Stimulated activated memory B cell treated with anti-CD40 and anti-IgM and Interleukin-4, amounts not matched to agents 10 μg/mL and 1 μg/mL and 100 μg/mL, for 72 hours (primary cell): ENCODE measurements at regions not wholly inside any gene's neighbourhood (a gene's known extent, or its start where the extent isn't known, plus 50 kb on each side); places are given as distances from the start of the nearest gene placed in this dataset.

Experiments
- ATAC-seq: fragments of 150-1000 bp; cut with Tn5 transposase; 2 replicates; pipeline ENCODE4 v1.10.0; 2021
- H3K27ac Mint-ChIP-seq: one replicate; pipeline ENCODE4 v1.8.0; 2022; ENCODE audit warnings: mild to moderate bottlenecking, mixed read lengths
- H3K27me3 Mint-ChIP-seq: one replicate; pipeline ENCODE4 v1.8.0; 2022; ENCODE audit warnings: mixed read lengths
- H3K36me3 Mint-ChIP-seq: one replicate; pipeline ENCODE4 v1.8.0; 2022; ENCODE audit warnings: mixed read lengths
- H3K4me1 Mint-ChIP-seq: one replicate; pipeline ENCODE4 v1.8.0; 2022; ENCODE audit warnings: mixed read lengths
- H3K4me3 Mint-ChIP-seq: one replicate; pipeline ENCODE4 v1.8.0; 2022; ENCODE audit warnings: mild to moderate bottlenecking, moderate library complexity, mixed read lengths
- H3K9me3 Mint-ChIP-seq: one replicate; pipeline ENCODE4 v1.8.0; 2022; ENCODE audit warnings: mixed read lengths

DNA sequence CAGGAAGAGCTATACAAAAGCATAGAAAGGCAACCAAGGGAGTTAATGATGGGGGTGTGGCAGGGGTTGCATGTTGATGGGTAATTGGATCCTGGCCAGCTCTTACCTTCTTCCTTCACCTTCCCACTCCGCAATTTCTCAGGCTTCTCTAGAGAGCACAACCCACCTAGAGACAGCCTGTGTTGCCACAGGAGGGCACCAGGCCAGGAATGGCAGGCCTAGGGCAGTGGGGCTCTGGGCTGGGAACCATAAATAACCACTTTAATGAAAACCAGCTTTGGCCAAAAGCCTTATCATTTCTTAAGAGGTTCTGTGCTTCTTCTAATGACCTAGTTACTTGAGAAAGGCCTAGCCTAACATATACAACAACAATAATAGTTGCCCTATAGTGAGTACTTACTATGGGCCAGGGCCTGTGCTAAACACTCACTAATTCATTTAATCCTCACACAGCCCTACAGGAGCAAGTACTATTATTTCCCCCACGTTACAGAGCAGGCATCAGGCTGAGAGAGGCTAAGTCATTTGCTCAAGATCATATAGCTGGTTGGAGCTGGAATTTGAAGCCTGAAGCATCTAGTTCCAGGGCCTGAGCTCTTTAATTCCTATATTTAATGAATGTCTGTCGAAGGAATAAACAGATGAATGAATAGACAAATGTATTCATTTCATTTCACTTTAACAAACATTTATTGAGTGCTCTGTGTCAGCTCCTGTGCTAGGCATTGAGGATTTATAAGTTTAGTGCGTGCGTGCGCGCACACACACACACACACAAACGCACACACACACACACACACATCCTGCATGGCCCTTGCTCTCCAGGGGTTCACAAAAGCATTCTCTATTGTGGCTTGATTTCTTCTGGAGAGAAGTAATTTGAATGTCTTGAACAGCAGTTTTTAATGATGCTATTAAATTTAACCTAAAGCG lies 66.8 kb downstream of the RTL9 start:
- H3K4me1 Mint-ChIP-seq: no peaks in the 10 kb centered on the region
- H3K27ac Mint-ChIP-seq: no peak overlapping the region
- no peaks in the 10 kb centered on the region for H3K36me3 Mint-ChIP-seq
- no peaks in the 10 kb centered on the region for H3K9me3 Mint-ChIP-seq
- H3K4me3 Mint-ChIP-seq: no peak overlapping the region
- no peaks in the 10 kb centered on the region for H3K27me3 Mint-ChIP-seq
- ATAC-seq: no peak

GRCh38 chrX:110426155-110426504 lies 67.5 kb downstream of the RTL9 start:
- no peaks in the 10 kb centered on the region for H3K9me3 Mint-ChIP-seq
- H3K4me1 Mint-ChIP-seq: no peaks in the 10 kb centered on the region
- no peak for ATAC-seq
- no peak overlapping the region for H3K4me3 Mint-ChIP-seq
- no peaks in the 10 kb centered on the region for H3K27me3 Mint-ChIP-seq
- no peak overlapping the region for H3K27ac Mint-ChIP-seq
- no peaks in the 10 kb centered on the region for H3K36me3 Mint-ChIP-seq

DNA sequence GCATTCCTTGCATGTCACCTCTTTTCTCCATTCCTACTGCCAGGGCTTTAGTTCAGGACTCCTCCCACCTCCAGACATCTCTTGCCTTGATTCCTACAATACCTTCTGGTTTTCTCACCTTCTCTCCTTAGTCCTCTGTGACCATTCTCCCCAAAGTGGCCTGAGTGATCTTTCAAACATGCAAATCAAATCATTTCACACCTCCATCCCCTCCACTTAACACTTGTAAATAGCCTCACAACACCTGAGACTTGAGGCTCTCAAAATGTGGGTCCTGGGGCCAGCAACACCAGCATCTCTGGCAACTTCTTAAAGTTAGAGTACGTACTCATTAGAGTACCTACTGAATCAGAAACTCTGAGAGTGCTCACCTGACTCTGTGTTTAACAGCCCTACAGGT lies 68.4 kb downstream of the RTL9 start:
- Mint-ChIP-seq H3K36me3 (no peaks in the 10 kb centered on the region), H3K27me3 (no peaks in the 10 kb centered on the region), H3K4me1 (no peaks in the 10 kb centered on the region), H3K9me3 (no peaks in the 10 kb centered on the region), H3K4me3 (no peak overlapping the region), H3K27ac (no peak overlapping the region)
- ATAC-seq: no peak

DNA sequence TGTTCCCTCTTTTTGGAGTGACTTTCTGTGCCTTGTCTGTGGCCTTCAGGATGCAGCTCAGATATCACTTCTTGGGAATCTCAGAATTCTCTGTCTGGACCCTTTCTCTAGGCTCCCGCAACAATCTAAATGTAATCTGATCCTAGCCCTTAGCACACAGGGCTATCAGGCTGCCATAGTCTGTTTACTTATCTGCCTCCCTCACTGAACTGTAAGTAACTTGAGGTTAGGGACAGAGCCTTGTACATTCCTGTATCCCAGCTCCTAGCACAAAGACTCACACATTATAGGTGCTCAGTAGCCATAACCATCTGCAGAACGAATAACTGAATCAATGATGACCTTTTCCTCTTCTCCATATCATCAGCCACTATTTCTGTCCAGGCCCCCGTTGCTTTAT lies 69.5 kb downstream of the RTL9 start:
- Mint-ChIP-seq H3K27ac (no peak overlapping the region), H3K27me3 (no peaks in the 10 kb centered on the region), H3K36me3 (no peaks in the 10 kb centered on the region), H3K4me1 (no peaks in the 10 kb centered on the region), H3K4me3 (no peak overlapping the region), H3K9me3 (no peaks in the 10 kb centered on the region)
- no peak for ATAC-seq

DNA sequence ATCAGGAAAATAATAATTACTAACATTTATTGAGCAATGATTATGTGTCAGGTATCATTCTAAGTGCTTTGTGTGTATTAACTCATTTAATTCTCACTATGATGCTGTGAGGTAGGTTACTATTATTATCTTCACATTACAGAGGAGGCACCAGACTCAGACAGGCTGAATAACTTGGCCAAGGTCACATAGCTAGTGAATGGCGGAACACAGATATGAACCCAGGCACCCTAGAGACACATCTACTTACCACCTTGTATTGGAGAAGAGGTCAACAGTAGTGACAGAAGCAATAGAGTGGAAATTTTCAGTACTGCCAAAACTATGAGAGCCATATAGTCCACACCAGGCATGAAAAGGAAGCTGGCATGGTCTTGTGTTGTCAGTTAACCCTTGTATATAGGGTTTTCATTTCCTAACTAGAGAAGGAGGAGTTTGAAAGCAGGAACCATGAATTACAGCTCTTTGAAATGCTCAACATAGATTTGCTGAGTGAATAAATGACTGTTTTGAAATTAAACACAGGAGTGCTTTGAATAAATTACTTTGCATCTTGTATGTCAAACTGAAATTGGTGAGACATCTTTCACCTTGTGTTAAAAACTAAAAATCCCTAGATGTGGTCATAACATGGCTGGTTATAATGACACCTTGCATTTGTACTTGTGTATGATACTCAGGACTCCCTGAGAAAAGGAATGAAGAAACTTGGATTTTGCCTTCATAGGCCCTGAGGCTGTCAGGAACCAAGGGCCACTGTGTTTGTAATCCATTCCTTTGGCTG lies 71.8 kb downstream of the RTL9 start:
- H3K4me3 Mint-ChIP-seq: no peak overlapping the region
- no peaks in the 10 kb centered on the region for H3K36me3 Mint-ChIP-seq
- no peak for ATAC-seq
- peaks cover 13% of the 10 kb centered on the region for H3K27me3 Mint-ChIP-seq
- H3K27ac Mint-ChIP-seq: no peak overlapping the region
- no peaks in the 10 kb centered on the region for H3K9me3 Mint-ChIP-seq
- no peaks in the 10 kb centered on the region for H3K4me1 Mint-ChIP-seq

- Mint-ChIP-seq H3K36me3 (no peaks in the 10 kb centered on the region), H3K4me3 (no peak overlapping the region), H3K27ac (no peak overlapping the region), H3K9me3 (no peaks in the 10 kb centered on the region), H3K27me3 (peaks cover 19% of the 10 kb centered on the region), H3K4me1 (no peaks in the 10 kb centered on the region)
- ATAC-seq: no peak
Observed at GRCh38 chrX:110432091-110432905, 73.7 kb downstream of the RTL9 start.

- Mint-ChIP-seq H3K27ac (no peak overlapping the region), H3K4me1 (no peaks in the 10 kb centered on the region), H3K4me3 (no peak overlapping the region), H3K27me3 (peaks cover 19% of the 10 kb centered on the region), H3K36me3 (no peaks in the 10 kb centered on the region), H3K9me3 (no peaks in the 10 kb centered on the region)
- no peak for ATAC-seq
Observed at GRCh38 chrX:110432906-110433215, 74.2 kb downstream of the RTL9 start.

DNA sequence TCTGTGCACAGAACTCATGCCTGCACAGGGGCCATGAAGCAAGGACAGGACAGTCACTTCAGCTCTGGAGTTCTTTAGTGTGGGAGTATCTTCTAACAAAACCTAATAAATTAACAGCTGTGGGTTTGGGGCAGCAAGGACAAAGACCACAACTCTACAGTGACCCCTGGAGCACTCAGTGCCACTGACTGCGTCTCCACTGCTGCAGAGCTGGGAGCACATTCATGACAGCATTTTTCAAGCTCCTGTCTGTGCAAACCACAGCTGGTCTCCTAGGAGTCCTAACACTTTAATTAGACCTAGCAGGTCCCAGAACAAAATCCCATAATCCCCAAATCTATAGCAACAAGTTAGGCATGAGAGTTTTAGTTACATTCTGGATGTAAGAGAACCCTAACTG lies 76.5 kb downstream of the RTL9 start:
- Mint-ChIP-seq H3K4me1 (no peaks in the 10 kb centered on the region), H3K36me3 (no peaks in the 10 kb centered on the region), H3K9me3 (no peaks in the 10 kb centered on the region), H3K27ac (no peak overlapping the region), H3K27me3 (peaks cover 19% of the 10 kb centered on the region), H3K4me3 (no peak overlapping the region)
- ATAC-seq: no peak

DNA sequence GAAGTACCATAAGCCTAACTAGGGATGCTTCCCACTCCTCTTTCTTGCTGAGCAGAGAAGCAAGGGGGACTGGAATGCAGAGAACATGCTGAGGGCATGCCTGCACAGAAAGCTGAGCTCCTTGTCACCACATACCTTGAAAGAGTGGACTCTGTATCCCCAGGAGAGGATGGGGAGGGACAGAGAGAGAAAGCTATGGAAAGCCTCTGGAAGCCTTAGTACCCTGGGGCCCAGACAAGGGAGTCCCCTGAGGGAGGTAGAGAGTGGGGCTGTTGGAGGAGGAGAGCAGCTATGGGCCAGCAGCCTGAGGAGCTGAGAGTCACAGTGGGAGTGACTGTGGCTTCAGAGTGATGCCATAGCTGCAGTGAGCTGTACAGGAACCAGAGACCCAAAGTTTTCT lies 77.9 kb downstream of the RTL9 start:
- H3K9me3 Mint-ChIP-seq: no peaks in the 10 kb centered on the region
- ATAC-seq: no peak
- H3K4me3 Mint-ChIP-seq: no peak overlapping the region
- no peak overlapping the region for H3K27ac Mint-ChIP-seq
- peaks cover 19% of the 10 kb centered on the region for H3K27me3 Mint-ChIP-seq
- H3K36me3 Mint-ChIP-seq: no peaks in the 10 kb centered on the region
- no peaks in the 10 kb centered on the region for H3K4me1 Mint-ChIP-seq

DNA sequence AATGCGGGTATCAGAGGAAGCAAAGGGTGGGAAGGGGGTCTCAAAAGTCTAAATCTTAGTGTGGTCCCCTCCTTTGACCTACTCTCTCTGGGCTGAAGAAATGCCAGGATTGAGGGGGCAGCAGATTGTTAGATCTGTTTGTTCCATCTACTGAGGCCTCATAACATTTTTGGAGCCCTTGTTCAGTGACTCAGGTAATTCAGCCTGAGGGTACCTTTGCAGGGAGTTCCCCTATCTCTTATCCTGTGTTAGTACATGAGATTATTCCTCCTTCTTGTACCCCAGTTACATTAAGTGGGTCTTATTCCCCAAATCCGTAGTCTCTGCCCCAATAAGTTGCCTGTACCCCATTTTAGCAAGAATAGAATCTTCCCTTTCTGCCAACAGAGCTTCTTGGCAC lies 79.0 kb downstream of the RTL9 start:
- Mint-ChIP-seq H3K36me3 (no peaks in the 10 kb centered on the region), H3K9me3 (no peaks in the 10 kb centered on the region), H3K27ac (no peak overlapping the region), H3K27me3 (peaks cover 23% of the 10 kb centered on the region), H3K4me1 (no peaks in the 10 kb centered on the region), H3K4me3 (no peak overlapping the region)
- no peak for ATAC-seq

DNA sequence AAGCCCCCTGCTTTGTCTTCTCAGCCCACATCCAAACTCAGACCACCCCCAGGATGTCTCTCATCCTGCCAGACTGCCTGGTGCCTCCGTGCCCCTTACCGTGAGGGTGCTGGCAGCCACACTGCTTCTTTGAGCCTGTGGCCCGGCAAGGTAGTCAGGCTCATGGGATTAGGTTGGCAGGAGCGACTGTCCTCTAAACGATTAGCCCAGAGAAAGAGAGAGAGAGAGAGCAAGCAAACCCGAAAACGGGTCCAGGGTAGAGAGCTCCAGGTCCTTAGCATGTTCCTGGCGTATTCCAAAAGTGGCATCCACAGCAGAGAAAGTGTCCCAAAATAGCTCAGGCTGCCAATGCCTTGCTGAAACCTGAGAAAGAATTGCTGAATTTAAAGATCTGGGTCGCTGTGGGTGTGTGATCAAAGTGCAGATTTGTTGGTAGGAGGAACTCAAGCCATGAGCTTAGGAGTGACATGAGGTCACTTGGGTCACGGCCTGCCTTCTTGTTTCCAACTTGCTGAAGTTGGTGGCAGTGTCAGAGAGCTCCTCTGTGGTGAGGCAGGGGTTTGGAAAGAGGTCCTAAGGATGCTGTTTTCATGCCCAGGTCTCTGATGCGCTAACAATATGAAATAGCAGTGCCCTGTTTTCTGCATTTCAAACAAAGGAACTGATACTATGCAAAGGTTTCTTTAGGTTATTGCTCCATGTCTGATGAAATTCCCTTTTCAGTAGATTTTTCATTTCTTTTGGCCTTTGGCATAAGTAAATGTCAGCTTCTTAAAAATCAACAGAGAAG lies 81.6 kb downstream of the RTL9 start:
- Mint-ChIP-seq H3K27me3 (peaks cover 16% of the 10 kb centered on the region), H3K27ac (no peak overlapping the region), H3K4me3 (no peak overlapping the region), H3K4me1 (no peaks in the 10 kb centered on the region), H3K9me3 (no peaks in the 10 kb centered on the region), H3K36me3 (no peaks in the 10 kb centered on the region)
- ATAC-seq: no peak

DNA sequence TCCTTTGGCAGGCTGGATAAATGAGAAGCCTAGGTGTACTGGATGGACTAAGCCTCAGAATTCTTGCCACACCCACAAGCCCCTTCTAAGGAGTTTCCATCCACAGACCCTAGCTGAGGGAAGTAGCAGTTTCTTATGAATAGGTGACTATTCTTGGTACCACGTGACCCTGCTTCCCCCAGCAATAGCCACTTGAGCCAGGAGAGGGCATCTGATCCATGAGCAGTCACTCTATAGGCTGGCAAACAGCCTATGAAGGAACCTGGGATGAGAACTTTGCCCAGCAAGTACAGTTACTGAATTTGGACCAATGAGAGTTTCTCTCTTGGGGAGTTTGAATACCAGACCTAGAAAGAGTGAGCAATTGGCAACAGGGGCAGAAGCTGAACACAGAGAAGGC lies 84.0 kb downstream of the RTL9 start:
- ATAC-seq: no peak
- Mint-ChIP-seq H3K4me1 (no peaks in the 10 kb centered on the region), H3K36me3 (no peaks in the 10 kb centered on the region), H3K27me3 (peaks cover 9% of the 10 kb centered on the region), H3K9me3 (no peaks in the 10 kb centered on the region), H3K27ac (no peak overlapping the region), H3K4me3 (no peak overlapping the region)

DNA sequence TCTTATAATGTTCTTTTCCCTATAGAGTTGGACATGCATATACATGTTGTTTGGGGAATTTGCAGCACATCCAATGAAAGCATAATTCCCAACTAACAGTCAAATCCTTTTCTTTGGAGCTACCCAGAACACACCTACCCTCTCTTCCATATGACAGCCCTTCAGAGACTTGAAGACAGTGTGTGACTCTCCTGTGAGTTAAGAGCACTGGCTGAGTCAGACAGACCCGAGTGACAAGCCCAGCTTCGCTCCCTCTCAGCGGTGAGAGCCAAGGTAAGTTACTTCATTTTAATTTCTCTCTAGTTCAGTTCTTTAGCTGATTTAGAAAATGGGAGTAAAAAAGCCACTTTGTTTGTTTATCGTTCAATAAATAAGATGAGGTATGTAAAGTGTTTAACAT lies 86.3 kb downstream of the RTL9 start:
- H3K4me3 Mint-ChIP-seq: no peak overlapping the region
- ATAC-seq: no peak

DNA sequence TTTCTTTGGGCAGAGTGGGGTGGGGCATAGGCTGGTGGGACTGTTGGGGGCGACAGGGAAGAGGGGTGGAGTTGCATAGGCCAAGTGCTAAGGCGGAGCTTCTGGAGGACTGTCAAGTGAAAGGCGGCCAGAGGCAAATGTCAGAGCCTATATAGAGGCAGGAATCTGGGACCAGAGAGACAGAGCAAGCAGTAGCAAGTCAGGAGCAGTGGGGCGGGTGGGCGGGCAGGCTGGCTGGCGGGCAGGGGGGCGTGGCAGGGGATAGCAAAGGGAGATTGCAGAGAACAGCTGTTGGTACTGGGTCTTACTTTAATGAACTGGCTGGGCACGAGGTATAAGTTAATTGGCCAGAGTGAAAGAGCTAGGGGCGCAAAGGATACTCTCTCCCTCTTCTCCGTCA lies 89.8 kb downstream of the RTL9 start:
- no peaks in the 10 kb centered on the region for H3K9me3 Mint-ChIP-seq
- no peak overlapping the region for H3K27ac Mint-ChIP-seq
- no peaks in the 10 kb centered on the region for H3K4me1 Mint-ChIP-seq
- peaks cover 12% of the 10 kb centered on the region for H3K27me3 Mint-ChIP-seq
- no peak overlapping the region for H3K4me3 Mint-ChIP-seq
- no peak for ATAC-seq
- no peaks in the 10 kb centered on the region for H3K36me3 Mint-ChIP-seq

More for the DNA sequence above, 86.3 kb downstream of the RTL9 start:
- no peaks in the 10 kb centered on the region for H3K36me3 Mint-ChIP-seq
- H3K27ac Mint-ChIP-seq: no peak overlapping the region
- peaks cover 22% of the 10 kb centered on the region for H3K27me3 Mint-ChIP-seq
- no peaks in the 10 kb centered on the region for H3K4me1 Mint-ChIP-seq
- H3K9me3 Mint-ChIP-seq: no peaks in the 10 kb centered on the region

DNA sequence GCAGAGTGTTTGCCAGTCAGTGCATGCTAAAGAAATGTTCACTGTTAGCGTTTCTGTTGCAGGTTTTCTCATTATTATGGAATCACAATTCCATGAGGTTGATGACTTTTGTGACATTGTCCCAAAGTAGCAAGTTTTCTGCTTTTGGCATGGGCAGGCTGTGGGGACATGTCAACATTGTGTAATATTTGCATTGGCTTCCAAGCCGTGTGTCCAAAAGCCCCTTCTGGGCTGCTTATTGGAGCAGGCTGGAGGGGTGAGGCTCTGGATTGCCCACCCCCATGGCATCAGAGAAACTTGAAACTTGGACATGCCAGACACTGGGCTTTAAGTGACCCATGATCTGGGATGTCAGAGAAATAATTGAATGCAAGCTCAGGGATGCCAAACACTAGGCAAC lies 90.7 kb downstream of the RTL9 start:
- Mint-ChIP-seq H3K27me3 (peaks cover 12% of the 10 kb centered on the region), H3K4me3 (no peak overlapping the region), H3K36me3 (no peaks in the 10 kb centered on the region), H3K27ac (no peak overlapping the region), H3K4me1 (no peaks in the 10 kb centered on the region), H3K9me3 (no peaks in the 10 kb centered on the region)
- no peak for ATAC-seq
